T-helper 2 cell treated with Interferon-gamma antibody and Interleukin-4, amounts not matched to agents 5 μg/mL and 100 μg/mL, for 36 hours (primary cell): ENCODE measurements at regions not wholly inside any gene's neighbourhood (a gene's known extent, or its start where the extent isn't known, plus 50 kb on each side); places are given as distances from the start of the nearest gene placed in this dataset.
"Not testable (repeated sequence)": the region's sequence is repeated elsewhere in the genome, so short reads cannot be mapped to it uniquely, and the experiment has no call there.

Experiments used
- DNase-seq: peaks from one replicate; pipeline ENCODE4 v3.0.0; 2021; ENCODE audit warnings: low spot score
- H3K27ac Mint-ChIP-seq: one replicate; pipeline ENCODE4 v1.8.0; 2021; ENCODE audit warnings: mild to moderate bottlenecking, mixed read lengths
- H3K27me3 Mint-ChIP-seq: one replicate; pipeline ENCODE4 v1.8.0; 2021; ENCODE audit warnings: low read depth, mixed read lengths
- H3K36me3 Mint-ChIP-seq: one replicate; pipeline ENCODE4 v1.8.0; 2021; ENCODE audit warnings: low read depth, mixed read lengths
- H3K4me1 Mint-ChIP-seq: one replicate; pipeline ENCODE4 v1.8.0; 2021; ENCODE audit warnings: low read depth, mixed read lengths
- H3K4me3 Mint-ChIP-seq: one replicate; pipeline ENCODE4 v1.8.0; 2022; ENCODE audit warnings: mild to moderate bottlenecking, moderate library complexity, mixed read lengths
- H3K9me3 Mint-ChIP-seq: one replicate; pipeline ENCODE4 v1.8.0; 2021; ENCODE audit warnings: mixed read lengths

DNA sequence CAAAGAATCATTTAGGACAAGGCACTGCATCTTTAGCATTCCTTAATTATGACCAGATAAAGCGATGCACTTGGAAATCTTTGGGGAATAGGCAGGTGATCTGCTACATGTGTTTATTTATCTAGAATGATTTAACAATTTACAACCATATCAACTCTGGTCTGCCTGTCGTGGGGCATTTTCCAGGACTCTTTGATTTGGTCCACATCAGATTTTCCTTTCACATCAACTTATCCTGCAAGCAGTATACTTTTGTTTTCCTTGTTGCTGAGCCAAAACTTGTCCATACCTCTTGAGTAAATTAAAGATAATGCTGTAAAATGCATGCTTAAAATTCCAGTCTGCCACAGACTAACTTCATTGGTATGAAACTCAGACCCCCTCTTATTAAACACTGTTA is 312.4 kb upstream of the TCF4 start:
- Mint-ChIP-seq H3K9me3 (no peaks in the 10 kb centered on the region), H3K4me3 (no peak overlapping the region), H3K36me3 (no peaks in the 10 kb centered on the region), H3K27me3 (no peaks in the 10 kb centered on the region), H3K27ac (no peak overlapping the region), H3K4me1 (no peaks in the 10 kb centered on the region)
- DNase-seq, result no peak

GRCh38 chr18:55897091-55897689 is 309.2 kb upstream of the TCF4 start:
- H3K4me3 Mint-ChIP-seq, result no peak overlapping the region
- peaks cover 7% of the 10 kb centered on the region for H3K9me3 Mint-ChIP-seq
- H3K4me1 Mint-ChIP-seq, result no peaks in the 10 kb centered on the region
- no peaks in the 10 kb centered on the region for H3K27me3 Mint-ChIP-seq
- H3K27ac Mint-ChIP-seq, result no peak overlapping the region
- no peaks in the 10 kb centered on the region for H3K36me3 Mint-ChIP-seq
- DNase-seq, result no peak

DNA sequence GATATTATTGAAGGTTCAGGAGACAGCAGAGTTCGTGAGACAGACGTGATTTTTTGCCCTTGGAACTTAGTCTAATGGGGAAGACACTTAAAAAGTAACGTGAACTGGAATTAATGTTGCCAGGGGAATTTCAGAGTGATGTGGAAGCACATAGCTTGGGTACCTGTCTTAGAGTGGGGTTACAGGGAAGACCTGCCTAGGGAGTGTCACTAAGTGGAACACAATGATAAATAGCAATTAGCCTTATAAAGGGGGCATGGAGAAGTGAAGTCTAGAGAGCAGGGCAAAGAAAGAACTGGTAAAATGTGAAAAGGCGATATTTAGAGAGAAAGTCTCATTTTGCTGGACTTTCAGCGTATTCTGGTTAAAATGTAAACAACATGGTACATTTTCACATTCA is 306.0 kb upstream of the TCF4 start:
- H3K27me3 Mint-ChIP-seq, result no peaks in the 10 kb centered on the region
- no peaks in the 10 kb centered on the region for H3K4me1 Mint-ChIP-seq
- H3K36me3 Mint-ChIP-seq, result no peaks in the 10 kb centered on the region
- DNase-seq, result no peak
- no peak overlapping the region for H3K27ac Mint-ChIP-seq
- no peak overlapping the region for H3K4me3 Mint-ChIP-seq
- H3K9me3 Mint-ChIP-seq, result peaks cover 7% of the 10 kb centered on the region

DNA sequence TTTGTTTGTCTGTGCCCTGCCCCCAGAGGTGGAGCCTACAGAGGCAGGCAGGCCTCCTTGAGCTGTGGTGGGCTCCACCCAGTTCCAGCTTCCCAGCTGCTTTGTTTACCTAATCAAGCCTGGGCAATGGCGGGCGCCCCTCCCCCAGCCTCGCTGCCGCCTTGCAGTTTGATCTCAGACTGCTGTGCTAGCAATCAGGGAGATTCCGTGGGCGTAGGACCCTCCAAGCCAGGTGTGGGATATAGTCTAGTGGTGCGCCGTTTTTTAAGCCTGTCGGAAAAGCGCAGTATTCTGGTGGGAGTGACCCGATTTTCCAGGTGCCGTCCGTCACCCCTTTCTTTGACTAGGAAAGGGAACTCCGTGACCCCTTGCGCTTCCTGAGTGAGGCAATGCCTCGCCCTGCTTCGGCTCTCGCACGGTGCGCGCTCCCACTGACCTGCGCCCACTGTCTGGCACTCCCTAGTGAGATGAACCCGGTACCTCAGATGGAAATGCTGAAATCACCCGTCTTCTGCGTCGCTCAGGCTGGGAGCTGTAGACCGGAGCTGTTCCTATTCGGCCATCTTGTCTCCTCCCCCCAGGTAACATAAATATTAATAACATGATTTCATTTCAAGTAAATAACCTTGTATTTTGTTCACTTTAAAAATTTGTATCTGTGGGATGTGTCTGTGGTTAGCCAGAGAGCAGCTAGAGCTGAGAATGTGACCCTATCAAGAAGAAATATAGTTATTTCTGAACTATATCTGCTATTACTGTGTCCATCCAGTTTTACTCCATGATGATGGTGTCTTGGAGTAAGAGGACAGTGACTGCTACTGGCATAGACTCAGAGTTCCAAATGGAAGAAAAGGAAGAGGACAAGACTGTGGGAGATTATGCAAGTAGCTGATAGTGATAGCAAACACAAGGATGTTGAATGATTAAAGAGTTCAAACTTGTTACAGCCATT is 305.1 kb upstream of the TCF4 start:
- DNase-seq, H3K36me3 Mint-ChIP-seq, H3K4me3 Mint-ChIP-seq, H3K27me3 Mint-ChIP-seq, H3K27ac Mint-ChIP-seq, H3K9me3 Mint-ChIP-seq, H3K4me1 Mint-ChIP-seq: not testable (repeated sequence)

DNA sequence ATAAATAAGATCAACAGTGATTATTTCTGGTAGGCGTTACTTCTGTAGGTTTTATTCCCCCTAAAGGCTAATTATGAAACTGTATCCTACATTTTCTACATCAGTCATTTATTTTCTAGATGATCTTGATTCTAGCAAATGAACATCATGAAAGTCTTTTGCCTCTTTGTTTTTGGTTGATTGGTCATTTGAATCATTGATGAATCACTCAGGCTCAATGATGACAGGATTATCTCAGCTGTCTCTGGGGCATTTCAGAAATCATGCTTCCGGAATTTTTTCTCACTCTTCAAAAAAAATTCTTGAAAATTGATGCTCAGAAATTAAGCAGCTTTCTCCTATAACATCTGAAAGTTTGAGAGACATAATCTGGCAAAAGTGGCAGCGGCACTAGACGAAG is 298.9 kb upstream of the TCF4 start:
- no peaks in the 10 kb centered on the region for H3K9me3 Mint-ChIP-seq
- H3K4me1 Mint-ChIP-seq, result no peaks in the 10 kb centered on the region
- DNase-seq, result no peak
- no peak overlapping the region for H3K4me3 Mint-ChIP-seq
- H3K36me3 Mint-ChIP-seq, result no peaks in the 10 kb centered on the region
- H3K27ac Mint-ChIP-seq, result no peak overlapping the region
- H3K27me3 Mint-ChIP-seq, result no peaks in the 10 kb centered on the region

DNA sequence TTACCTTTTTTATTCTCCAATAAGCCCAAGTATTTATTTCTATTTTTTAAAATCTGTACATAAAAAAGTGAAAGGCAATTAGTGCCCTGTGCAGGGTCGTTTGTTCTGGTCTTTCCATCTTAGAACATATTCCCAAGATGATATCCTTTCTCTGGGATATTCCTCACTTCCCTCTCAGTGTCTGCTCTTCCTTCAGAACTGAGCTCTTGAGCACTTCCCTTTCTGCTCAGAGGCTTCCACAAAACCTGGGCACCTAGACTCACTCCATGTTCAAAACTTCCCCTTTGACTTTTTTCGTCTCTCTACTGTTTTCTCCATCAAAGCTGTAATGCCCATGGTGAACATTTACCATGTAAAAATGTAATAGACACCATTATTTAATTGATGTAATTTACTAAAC is 296.5 kb upstream of the TCF4 start:
- no peaks in the 10 kb centered on the region for H3K27me3 Mint-ChIP-seq
- no peaks in the 10 kb centered on the region for H3K4me1 Mint-ChIP-seq
- H3K36me3 Mint-ChIP-seq, result no peaks in the 10 kb centered on the region
- H3K9me3 Mint-ChIP-seq, result no peaks in the 10 kb centered on the region
- no peak overlapping the region for H3K27ac Mint-ChIP-seq
- no peak overlapping the region for H3K4me3 Mint-ChIP-seq
- no peak for DNase-seq

- Mint-ChIP-seq H3K4me3 (no peak overlapping the region), H3K27me3 (no peaks in the 10 kb centered on the region), H3K9me3 (no peaks in the 10 kb centered on the region), H3K27ac (no peak overlapping the region), H3K4me1 (no peaks in the 10 kb centered on the region), H3K36me3 (no peaks in the 10 kb centered on the region)
- no peak for DNase-seq
Observed at GRCh38 chr18:55880617-55881016, 292.6 kb upstream of the TCF4 start.

- no peaks in the 10 kb centered on the region for H3K36me3 Mint-ChIP-seq
- no peaks in the 10 kb centered on the region for H3K4me1 Mint-ChIP-seq
- H3K27ac Mint-ChIP-seq, result no peak overlapping the region
- no peaks in the 10 kb centered on the region for H3K27me3 Mint-ChIP-seq
- no peak overlapping the region for H3K4me3 Mint-ChIP-seq
- no peak for DNase-seq
- H3K9me3 Mint-ChIP-seq, result no peaks in the 10 kb centered on the region
Observed at GRCh38 chr18:55879331-55879730, 291.3 kb upstream of the TCF4 start.

DNA sequence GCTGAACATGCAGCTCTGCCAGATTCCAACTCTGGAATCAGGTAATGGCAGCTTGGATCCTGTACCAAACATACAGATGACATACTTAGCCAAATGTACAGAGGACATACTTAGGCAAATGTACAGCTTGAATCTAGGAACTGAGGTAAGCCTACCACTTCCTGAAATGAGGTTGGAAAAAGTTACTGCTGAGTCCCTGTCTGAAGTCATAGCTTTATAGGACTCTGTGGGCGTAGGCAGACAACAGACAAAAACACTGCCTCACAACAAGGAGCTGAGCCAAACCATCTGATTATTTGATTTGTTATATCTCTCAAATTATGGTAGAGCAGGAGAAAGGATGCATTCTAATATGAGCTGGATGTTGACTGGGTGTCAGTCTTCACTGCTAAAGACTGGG is 290.2 kb upstream of the TCF4 start:
- no peak overlapping the region for H3K4me3 Mint-ChIP-seq
- DNase-seq, result peak; percentile 5
- H3K9me3 Mint-ChIP-seq, result no peaks in the 10 kb centered on the region
- no peaks in the 10 kb centered on the region for H3K27me3 Mint-ChIP-seq
- no peaks in the 10 kb centered on the region for H3K4me1 Mint-ChIP-seq
- H3K36me3 Mint-ChIP-seq, result no peaks in the 10 kb centered on the region
- no peak overlapping the region for H3K27ac Mint-ChIP-seq

- H3K4me3 Mint-ChIP-seq, result no peak overlapping the region
- no peak for DNase-seq
- H3K36me3 Mint-ChIP-seq, result no peaks in the 10 kb centered on the region
- H3K9me3 Mint-ChIP-seq, result no peaks in the 10 kb centered on the region
- H3K27me3 Mint-ChIP-seq, result no peaks in the 10 kb centered on the region
- H3K27ac Mint-ChIP-seq, result no peak overlapping the region
- no peaks in the 10 kb centered on the region for H3K4me1 Mint-ChIP-seq
Observed at GRCh38 chr18:55877321-55877720, 289.3 kb upstream of the TCF4 start.

GRCh38 chr18:55876254-55876653 is 288.3 kb upstream of the TCF4 start:
- Mint-ChIP-seq H3K4me3 (no peak overlapping the region), H3K4me1 (no peaks in the 10 kb centered on the region), H3K27me3 (no peaks in the 10 kb centered on the region), H3K36me3 (no peaks in the 10 kb centered on the region), H3K9me3 (no peaks in the 10 kb centered on the region), H3K27ac (no peak overlapping the region)
- no peak for DNase-seq

GRCh38 chr18:55875371-55875901 is 287.4 kb upstream of the TCF4 start:
- Mint-ChIP-seq H3K4me3 (no peak overlapping the region), H3K9me3 (no peaks in the 10 kb centered on the region), H3K27ac (no peak overlapping the region), H3K36me3 (no peaks in the 10 kb centered on the region), H3K27me3 (no peaks in the 10 kb centered on the region), H3K4me1 (no peaks in the 10 kb centered on the region)
- DNase-seq, result no peak

DNA sequence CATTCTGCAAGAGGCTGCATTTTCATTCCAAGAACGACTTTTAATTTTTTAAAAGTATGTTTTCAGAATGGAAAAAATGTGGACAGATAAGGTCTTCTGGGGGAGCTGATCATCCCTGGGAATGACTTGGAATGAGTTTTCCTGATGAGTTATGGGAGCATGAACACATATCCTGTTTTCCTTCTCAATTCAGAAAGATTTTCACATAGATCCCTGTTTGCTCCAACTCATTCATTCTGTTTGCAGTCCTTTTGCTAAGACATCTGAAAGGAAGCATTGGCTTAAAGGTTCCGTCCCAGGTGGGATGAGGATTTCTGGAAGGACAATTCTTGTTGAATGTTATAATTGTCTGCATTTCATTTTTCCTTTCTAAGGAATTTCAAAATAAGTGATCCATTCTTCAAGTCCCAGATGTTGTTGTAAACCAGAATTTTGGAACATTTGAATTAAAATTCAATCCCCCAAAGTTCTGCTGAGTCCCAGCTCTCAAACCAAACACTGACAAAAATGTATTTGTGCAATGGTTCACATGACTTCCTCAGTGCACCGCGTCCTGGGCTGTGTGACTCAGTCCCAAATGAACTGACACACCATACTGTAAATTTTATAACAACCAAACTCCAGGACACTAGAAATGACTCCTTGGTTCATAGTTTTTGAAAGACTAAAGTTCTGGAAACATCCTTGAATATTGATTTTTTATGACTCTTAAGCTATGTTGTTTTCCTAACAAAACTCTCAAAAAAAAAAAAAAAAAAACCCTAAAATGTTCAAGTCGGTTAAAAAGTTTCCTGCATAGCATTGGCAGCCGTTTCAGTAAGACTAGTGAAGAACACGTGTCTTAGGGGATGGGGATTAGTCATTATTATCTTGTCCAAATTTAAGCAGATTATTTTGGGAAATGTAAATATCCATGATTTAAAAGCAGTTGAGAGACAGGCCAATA is 281.8 kb upstream of the TCF4 start:
- no peaks in the 10 kb centered on the region for H3K4me1 Mint-ChIP-seq
- DNase-seq, result no peak
- H3K4me3 Mint-ChIP-seq, result no peak overlapping the region
- no peaks in the 10 kb centered on the region for H3K36me3 Mint-ChIP-seq
- H3K27ac Mint-ChIP-seq, result no peak overlapping the region
- no peaks in the 10 kb centered on the region for H3K27me3 Mint-ChIP-seq
- H3K9me3 Mint-ChIP-seq, result no peaks in the 10 kb centered on the region

GRCh38 chr18:55868909-55869308 is 280.9 kb upstream of the TCF4 start:
- no peak for DNase-seq
- Mint-ChIP-seq H3K4me1 (no peaks in the 10 kb centered on the region), H3K27me3 (no peaks in the 10 kb centered on the region), H3K4me3 (no peak overlapping the region), H3K9me3 (no peaks in the 10 kb centered on the region), H3K27ac (no peak overlapping the region), H3K36me3 (no peaks in the 10 kb centered on the region)
